ENCODE measurements at regions not wholly inside any gene's neighbourhood (a gene's known extent, or its start where the extent isn't known, plus 50 kb on each side); places are given as distances from the start of the nearest gene placed in this dataset.

DNA sequence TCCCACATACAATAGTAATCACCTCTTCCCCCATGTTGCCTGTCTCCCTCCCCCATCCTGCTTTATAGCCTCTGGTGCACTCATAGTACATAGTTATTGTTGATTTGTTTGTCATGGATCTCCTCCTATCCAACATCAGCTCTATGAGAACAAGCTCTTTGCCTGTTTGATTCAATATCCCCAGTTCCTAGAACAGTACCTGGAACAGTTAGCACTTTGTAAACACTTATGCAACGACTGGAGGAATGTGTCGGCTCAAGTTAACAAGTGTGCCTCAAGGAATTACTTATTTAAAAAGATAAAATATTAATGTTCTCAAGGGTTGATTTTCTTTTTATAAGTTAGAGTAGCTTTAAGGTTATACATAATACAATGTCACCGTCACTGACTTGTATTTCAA, 271.6 kb upstream of the KAZN start:
- no peak for TF ChIP-seq POLR2A (IDR thresholded peaks at IDR 0.05)
- no peak for TF ChIP-seq POLR2AphosphoS5 (IDR thresholded peaks at IDR 0.05)
- TF ChIP-seq, protein P1, sequence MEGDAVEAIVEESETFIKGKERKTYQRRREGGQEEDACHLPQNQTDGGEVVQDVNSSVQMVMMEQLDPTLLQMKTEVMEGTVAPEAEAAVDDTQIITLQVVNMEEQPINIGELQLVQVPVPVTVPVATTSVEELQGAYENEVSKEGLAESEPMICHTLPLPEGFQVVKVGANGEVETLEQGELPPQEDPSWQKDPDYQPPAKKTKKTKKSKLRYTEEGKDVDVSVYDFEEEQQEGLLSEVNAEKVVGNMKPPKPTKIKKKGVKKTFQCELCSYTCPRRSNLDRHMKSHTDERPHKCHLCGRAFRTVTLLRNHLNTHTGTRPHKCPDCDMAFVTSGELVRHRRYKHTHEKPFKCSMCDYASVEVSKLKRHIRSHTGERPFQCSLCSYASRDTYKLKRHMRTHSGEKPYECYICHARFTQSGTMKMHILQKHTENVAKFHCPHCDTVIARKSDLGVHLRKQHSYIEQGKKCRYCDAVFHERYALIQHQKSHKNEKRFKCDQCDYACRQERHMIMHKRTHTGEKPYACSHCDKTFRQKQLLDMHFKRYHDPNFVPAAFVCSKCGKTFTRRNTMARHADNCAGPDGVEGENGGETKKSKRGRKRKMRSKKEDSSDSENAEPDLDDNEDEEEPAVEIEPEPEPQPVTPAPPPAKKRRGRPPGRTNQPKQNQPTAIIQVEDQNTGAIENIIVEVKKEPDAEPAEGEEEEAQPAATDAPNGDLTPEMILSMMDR (IDR thresholded peaks at IDR 0.05): no peak
